HG03159 (cell line): ENCODE measurements at regions not wholly inside any gene's neighbourhood (a gene's known extent, or its start where the extent isn't known, plus 50 kb on each side); places are given as distances from the start of the nearest gene placed in this dataset.

Experiments used
- ATAC-seq: cut with Tn5 transposase; IDR thresholded peaks from one replicate; pipeline ENCODE4 v1.9.1; 2021; ENCODE audit warnings: mild to moderate bottlenecking, moderate library complexity; ENCODE audit not compliant: unreplicated experiment

- ATAC-seq = no peak
These were observed 96.9 kb downstream of the FAM76B start for GRCh38 chr11:95692526-95693260.

DNA sequence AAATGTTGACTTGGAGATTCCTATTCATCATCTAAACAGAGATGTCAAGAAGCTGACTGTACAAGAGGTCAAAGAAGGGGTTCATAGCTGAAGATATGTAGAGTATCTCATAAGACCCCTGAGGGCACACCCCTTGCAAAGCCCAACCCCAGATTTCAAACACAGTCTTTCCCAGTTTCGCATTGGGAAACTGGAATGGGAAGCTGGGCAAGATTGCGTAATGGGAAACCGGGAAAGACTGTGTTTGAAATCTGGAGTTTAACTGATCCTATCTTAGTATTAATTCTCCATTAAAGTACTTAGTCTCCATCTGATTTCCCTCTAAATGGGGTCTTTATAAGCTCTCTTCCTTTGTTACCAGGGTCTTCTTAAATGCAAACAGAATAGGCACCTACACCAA lies 99.5 kb downstream of the FAM76B start:
- ATAC-seq = no peak

GRCh38 chr11:95688501-95689222 lies 100.9 kb downstream of the FAM76B start:
- ATAC-seq = no peak

DNA sequence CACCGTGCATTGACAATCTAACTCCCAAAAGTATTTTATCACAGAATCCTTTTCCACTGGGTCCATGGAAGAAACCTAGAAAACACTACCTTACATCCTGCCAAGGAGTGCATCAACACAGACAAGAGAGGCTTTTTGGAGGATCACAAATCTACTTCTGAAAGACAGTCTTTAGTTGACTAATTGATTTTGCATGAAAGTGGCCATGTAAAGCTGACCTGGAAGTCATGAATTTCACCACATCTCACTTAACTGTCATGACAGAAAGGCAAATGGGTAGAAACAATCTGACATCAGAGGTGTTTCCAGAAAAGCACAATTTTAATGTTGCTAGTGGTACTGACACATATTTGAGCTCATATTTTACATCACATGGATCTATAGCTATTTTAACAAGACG lies 101.6 kb downstream of the FAM76B start:
- ATAC-seq = no peak

- no peak for ATAC-seq
These were observed 103.3 kb downstream of the FAM76B start for GRCh38 chr11:95686265-95686664.

DNA sequence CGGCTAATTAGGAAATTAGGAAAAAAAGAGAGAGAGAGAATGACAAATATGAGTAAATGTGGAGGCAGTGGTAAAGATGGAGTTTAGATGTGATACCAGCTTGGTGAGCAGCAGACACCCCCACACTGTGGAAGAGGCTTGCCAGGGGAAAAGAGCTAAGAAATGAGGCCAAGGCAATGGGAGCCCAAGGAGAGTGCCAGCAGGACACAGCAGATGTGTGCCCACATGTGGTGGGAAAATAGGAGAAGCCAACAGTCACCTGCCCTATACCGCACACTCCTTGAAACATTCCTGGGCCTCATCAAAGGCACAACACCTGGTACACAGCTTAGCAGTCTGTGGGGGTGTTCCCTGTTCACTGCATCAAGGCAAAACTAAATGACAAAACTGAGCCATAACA lies 104.9 kb downstream of the FAM76B start:
- no peak for ATAC-seq

DNA sequence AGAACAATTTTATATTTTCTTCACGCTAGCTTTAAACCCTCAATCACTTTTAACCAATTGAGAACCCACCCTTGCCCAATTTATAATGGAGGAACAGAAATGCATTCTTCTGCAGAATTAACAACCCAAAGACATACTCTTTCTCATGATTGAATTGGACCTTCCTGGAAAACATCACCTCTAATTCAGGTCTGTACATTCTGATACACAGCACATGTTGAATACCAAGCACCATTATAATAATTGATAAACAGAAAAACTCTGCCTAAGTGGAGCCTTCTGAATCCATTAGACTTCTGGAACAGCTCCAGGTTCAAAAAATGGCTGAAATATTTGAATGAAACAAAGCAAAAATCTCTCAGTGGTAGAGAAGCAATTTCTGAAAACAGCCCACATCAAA lies 105.4 kb downstream of the FAM76B start:
- ATAC-seq = no peak

- no peak for ATAC-seq
These were observed 107.0 kb downstream of the FAM76B start for GRCh38 chr11:95682552-95682951.

- peak; percentile 85 for ATAC-seq
These were observed 109.2 kb downstream of the FAM76B start for GRCh38 chr11:95680169-95680929.

- ATAC-seq = no peak
These were observed 110.6 kb downstream of the FAM76B start for GRCh38 chr11:95678988-95679387.

GRCh38 chr11:95676308-95676707 lies 113.3 kb downstream of the FAM76B start:
- no peak for ATAC-seq

DNA sequence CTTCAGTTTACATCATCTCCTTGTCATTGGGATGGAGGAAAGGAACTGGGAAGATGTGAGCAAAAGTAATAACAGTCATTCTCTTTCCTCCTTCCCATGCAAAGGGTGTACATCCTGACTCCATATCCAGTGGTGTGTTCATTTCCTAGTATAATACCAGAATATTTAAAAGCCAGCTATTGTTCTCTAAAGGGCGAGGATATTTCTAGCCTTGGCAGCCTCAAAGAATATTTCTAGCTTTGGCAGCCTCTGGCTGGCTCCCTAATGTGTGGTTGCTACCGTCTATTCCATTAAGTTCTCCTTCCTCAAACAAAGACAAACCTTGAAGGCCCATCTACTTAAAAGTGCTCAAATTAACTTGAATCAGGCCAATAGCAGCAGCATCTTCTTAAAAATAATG lies 114.0 kb downstream of the FAM76B start:
- no peak for ATAC-seq

- ATAC-seq = no peak
These were observed 114.8 kb downstream of the FAM76B start for GRCh38 chr11:95674657-95675358.

DNA sequence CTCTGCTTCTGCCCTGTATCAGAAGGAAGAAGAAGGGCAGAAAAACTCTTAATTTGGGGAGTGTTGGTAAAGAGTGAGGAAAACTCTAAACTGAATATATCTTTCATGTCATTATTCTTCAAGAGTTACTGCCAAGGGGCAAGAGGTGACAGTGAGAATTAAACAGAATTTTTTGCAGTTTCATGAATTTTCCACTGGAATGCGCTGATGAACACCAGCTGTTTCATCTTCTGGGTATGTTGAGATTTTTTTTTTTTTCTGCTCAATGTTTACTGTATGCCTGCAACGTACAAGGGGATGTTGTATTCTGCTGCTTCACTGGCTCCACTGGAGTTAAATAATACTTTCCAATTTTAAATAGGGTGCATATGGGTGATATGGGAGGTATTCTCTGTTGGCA lies 117.8 kb downstream of the FAM76B start:
- ATAC-seq = no peak

- no peak for ATAC-seq
These were observed 121.5 kb downstream of the FAM76B start for GRCh38 chr11:95668131-95668530.

DNA sequence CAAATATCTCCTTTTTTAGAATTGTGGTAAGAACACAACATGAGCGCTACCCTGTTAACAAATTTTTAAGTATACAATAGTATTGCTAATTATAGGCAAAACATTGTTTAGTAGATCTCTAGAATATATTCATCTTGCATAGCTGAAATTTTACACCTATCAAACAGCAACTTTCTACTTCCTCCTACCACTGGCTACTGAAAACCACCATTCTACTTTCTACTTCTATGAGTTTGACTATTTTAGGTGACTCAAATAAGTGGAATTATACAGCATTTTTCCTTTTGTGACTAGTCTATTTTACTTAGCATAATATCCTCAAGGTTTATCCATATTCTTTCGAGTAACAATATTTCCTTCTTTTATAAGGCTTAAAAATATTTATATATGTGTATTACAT lies 128.4 kb downstream of the FAM76B start:
- ATAC-seq = peak; percentile 50

- ATAC-seq = no peak
These were observed 129.5 kb downstream of the FAM76B start for GRCh38 chr11:95660038-95660437.

DNA sequence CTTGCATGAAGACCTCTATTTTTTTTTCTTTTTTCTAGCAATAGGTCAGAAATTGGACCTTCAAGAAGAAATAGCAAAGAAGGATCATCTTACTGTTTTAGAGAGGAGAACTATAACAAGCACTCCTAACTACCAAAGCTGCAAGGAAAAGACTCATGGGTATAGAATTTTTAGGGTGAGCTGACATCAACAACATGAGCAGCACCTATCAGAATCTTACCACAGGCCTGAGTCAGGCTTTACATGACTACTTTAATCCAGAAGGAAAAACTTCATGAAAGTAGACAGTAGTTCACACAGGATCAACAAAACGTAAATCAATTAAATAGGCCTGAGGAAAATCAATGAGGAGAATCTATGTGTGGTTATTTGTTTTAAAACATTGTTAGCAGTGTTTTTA lies 130.5 kb downstream of the FAM76B start:
- ATAC-seq = no peak

DNA sequence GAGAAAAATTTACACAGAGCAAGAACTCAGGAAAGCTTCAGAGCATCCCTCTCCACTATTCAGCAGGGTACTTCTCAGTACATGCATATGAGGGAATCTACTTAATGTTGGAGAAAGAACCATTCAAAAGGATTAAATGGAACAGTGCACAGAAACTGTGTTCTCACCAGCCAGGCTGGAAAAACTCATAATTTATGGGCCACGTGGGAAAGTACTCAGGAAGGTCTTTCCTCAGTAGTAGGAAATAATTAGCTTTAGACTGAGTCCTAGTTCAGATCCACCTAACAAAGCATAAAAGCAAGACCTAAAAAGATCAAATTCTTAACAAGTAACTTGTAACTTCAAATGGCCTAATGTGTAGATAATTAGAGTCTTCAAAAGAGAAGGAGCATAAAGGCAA lies 134.0 kb downstream of the FAM76B start:
- ATAC-seq = no peak

GRCh38 chr11:95653680-95654079 lies 135.9 kb downstream of the FAM76B start:
- no peak for ATAC-seq

DNA sequence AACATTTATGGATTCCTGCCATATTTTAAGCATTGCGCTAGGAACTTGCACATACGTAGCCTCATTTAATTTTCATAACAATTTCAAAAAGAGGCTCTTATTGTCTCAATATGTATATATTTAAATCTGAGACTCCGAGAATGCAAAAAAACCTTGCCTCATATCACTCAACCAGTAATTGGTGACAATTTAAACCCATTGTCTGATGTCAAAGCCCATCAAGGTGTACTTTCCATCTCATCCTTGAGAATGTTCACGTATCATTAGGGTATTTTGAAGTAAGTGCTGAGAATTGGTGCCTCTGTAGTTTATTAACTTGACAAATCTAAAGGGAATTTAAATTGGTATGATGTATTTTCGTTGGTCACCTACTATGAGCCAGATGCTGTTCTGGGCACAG lies 136.5 kb downstream of the FAM76B start:
- no peak for ATAC-seq
